GM23248 (cell line): ENCODE measurements at regions not wholly inside any gene's neighbourhood (a gene's known extent, or its start where the extent isn't known, plus 50 kb on each side); places are given as distances from the start of the nearest gene placed in this dataset.

Source experiments
- DNase-seq: peaks from one replicate; pipeline ENCODE4 v3.0.0-alpha.2; 2015
- H2AFZ ChIP-seq: fragments of 200-600 bp; sonication (generic); 2 replicates; pipeline ENCODE4 v1.6.1; 2016; ENCODE audit warnings: antibody characterized with exemption
- H3F3A ChIP-seq: fragments of 200-600 bp; sonication (generic); 2 replicates; pipeline ENCODE4 v1.6.1; 2016; ENCODE audit warnings: mild to moderate bottlenecking, antibody characterized with exemption, mixed run types; ENCODE audit not compliant: insufficient read depth
- H3K27ac ChIP-seq: fragments of 200-600 bp; sonication (generic); 2 replicates; pipeline ENCODE4 v1.5.1; 2016; ENCODE audit warnings: mild to moderate bottlenecking
- H3K27me3 ChIP-seq: fragments of 200-600 bp; sonication (generic); replicated peaks from 2 replicates; pipeline ENCODE4 v1.6.1; 2016; ENCODE audit warnings: mild to moderate bottlenecking; ENCODE audit not compliant: insufficient read depth
- H3K36me3 ChIP-seq: fragments of 200-600 bp; sonication (generic); 2 replicates; pipeline ENCODE4 v1.6.1; 2016; ENCODE audit warnings: low read depth, mild to moderate bottlenecking
- H3K4me1 ChIP-seq: fragments of 200-600 bp; sonication (generic); 2 replicates; pipeline ENCODE4 v1.6.1; 2016; ENCODE audit warnings: mild to moderate bottlenecking; ENCODE audit not compliant: insufficient read depth
- H3K4me2 ChIP-seq: fragments of 200-600 bp; sonication (generic); one replicate; pipeline ENCODE4 v1.6.1; 2016; ENCODE audit warnings: mild to moderate bottlenecking; ENCODE audit not compliant: unreplicated experiment
- H3K4me3 ChIP-seq: fragments of 200-600 bp; sonication (generic); 2 replicates; pipeline ENCODE4 v1.5.1; 2016; ENCODE audit warnings: mild to moderate bottlenecking
- H3K79me2 ChIP-seq: fragments of 200-600 bp; sonication (generic); 2 replicates; pipeline ENCODE4 v1.6.1; 2016; ENCODE audit warnings: mild to moderate bottlenecking; ENCODE audit not compliant: insufficient read depth
- H3K9ac ChIP-seq: fragments of 200-600 bp; sonication (generic); 2 replicates; pipeline ENCODE4 v1.6.1; 2016; ENCODE audit warnings: mild to moderate bottlenecking
- H3K9me2 ChIP-seq: fragments of 200-600 bp; sonication (generic); 2 replicates; pipeline ENCODE4 v1.6.1; 2016; ENCODE audit warnings: mixed run types, mild to moderate bottlenecking, moderate library complexity; ENCODE audit not compliant: insufficient read depth
- H3K9me3 ChIP-seq: fragments of 200-600 bp; sonication (generic); one replicate; pipeline ENCODE4 v1.6.1; 2017; ENCODE audit warnings: low read depth
- H4K20me1 ChIP-seq: fragments of 200-600 bp; sonication (generic); 2 replicates; pipeline ENCODE4 v1.6.0; 2016; ENCODE audit not compliant: insufficient read depth
- EZH2 ChIP-seq: fragments of 200-600 bp; sonication (generic); IDR thresholded peaks from 2 replicates; pipeline ENCODE4 v1.6.1; 2018; ENCODE audit warnings: antibody characterized with exemption, mild to moderate bottlenecking; ENCODE audit not compliant: insufficient read depth, poor library complexity, severe bottlenecking
- EZH2phosphoT487 ChIP-seq: fragments of 200-600 bp; sonication (generic); IDR thresholded peaks from 2 replicates; pipeline ENCODE4 v1.6.1; 2018; ENCODE audit warnings: antibody characterized with exemption, moderate library complexity, mild to moderate bottlenecking, low read depth; ENCODE audit not compliant: insufficient read depth
- WGBS, 2 experiments: methylation state at CpG; one replicate each; pipeline ENCODE4 v1.1.6; 2015 to 2017; ENCODE audit warnings: low lambda C conversion rate in 2 of 2, low coverage in 1 of 2; ENCODE audit errors: missing lambda C conversion rate in 2 of 2; 5-methylcytosine and 5-hydroxymethylcytosine counted together
- in situ Hi-C: fragments of 300-500 bp; cut with MboI; formaldehyde crosslinking; loops from 2 replicates; pipeline ENCODE4 v1.15.0; 2020

DNA sequence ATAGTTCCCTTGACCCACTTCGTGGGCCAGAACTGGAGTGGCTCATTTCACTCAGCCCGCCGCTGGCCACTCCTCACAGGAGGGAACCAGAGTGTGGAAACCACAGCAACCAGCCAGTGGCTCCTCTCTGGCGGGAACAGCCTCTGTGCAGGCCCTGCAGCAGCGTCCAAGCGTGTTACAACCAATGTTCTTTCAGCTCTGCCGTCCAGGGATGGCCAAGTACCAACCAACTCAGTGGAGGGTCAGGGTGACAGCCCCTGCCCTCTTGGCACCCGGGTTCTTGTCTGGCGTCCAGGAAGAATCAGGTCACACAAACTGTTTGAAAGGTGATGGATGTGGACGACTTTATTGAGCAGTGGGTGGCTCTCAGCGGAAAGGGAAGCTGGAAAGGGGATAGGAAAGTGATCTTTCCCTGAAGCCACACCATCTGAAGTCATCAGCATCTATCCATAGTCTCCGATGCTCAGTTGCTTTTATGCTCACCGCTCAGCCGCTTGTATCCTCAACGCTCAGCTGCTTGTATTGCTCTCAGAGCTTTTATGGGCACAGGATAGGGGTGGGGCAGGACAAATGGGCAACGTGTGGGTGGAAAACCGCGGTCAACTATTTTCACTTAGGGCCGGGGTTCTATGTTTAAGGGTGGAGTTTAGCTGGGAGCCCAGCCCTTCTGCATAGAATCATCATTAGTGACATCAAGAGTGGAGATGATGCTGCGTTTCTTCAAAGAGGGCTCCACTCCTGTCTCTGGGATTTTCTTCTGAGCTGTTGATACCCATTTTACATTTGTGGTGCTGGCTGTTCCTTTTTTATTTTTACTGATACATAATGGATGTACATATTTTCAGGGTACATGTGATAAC lies 250.2 kb downstream of the RRAGC start:
- in situ Hi-C loops, result no loop called here

DNA sequence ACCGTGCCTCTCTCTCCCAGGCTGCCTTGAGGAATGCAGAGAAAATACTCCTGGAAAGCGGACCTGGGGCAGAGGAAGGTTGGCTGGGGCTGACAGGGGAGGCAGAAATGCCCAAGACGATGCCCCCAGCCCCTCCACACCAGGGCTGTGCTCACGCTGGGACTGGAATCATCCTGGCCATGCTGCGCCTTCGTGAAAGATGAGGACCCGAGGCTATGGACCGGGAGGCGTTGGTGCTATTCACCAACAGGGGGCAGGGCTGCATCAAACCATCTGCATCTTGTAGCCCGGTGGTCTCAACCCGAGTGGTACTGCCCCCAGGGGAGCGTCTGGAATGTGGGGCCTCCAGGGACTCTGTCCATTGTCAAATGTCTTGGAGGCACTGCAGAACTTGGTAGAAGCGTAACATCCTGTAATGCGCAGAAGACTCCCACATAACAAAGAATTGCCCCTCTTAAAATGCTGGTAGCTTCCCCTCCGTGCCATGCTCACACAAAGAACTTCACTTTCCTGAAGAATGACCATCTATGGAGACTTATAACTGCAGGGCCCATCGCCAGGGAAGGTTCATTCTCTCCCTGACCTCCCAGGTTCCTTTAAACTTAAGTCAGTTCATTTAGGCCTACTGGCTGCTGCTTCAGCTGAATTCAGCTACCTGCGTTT lies 251.2 kb downstream of the RRAGC start:
- Histone ChIP-seq H3K27ac (no peak overlapping the region), H3K79me2 (no peaks in the 10 kb centered on the region), H3K9ac (no peak overlapping the region), H3K27me3 (peaks cover 4% of the 10 kb centered on the region), H3K36me3 (no peaks in the 10 kb centered on the region), H3F3A (no peaks in the 10 kb centered on the region), H3K9me2 (no peaks in the 10 kb centered on the region), H2AFZ (no peak overlapping the region), H3K4me3 (no peak overlapping the region), H3K4me2 (no peak overlapping the region), H3K4me1 (no peaks in the 10 kb centered on the region), H4K20me1 (no peaks in the 10 kb centered on the region), H3K9me3 (no peaks in the 10 kb centered on the region)
- in situ Hi-C loops, result no loop called here
- DNase-seq, result peak; percentile 22
- TF ChIP-seq EZH2phosphoT487 (no peak), EZH2 (no peak)
- 7 to 10% methylated on average over 15 to 17 of the region's 17 CpGs for WGBS, 2 experiments

More for the DNA sequence above, 250.2 kb downstream of the RRAGC start:
- H3K27ac ChIP-seq, result no peak overlapping the region
- H3K9me2 ChIP-seq, result no peaks in the 10 kb centered on the region
- TF ChIP-seq EZH2 (no peak), EZH2phosphoT487 (no peak)
- no peaks in the 10 kb centered on the region for H4K20me1 ChIP-seq
- H3K4me3 ChIP-seq, result no peak overlapping the region
- no peak for DNase-seq
- H3K9me3 ChIP-seq, result no peaks in the 10 kb centered on the region
- H3K4me1 ChIP-seq, result no peaks in the 10 kb centered on the region
- H3K27me3 ChIP-seq, result peaks cover 4% of the 10 kb centered on the region
- no peaks in the 10 kb centered on the region for H3K79me2 ChIP-seq
- no peak overlapping the region for H2AFZ ChIP-seq
- no peaks in the 10 kb centered on the region for H3K36me3 ChIP-seq
- no peak overlapping the region for H3K4me2 ChIP-seq
- 35 to 37% methylated on average over 20 of the region's 20 CpGs for WGBS, 2 experiments
- no peak overlapping the region for H3K9ac ChIP-seq
- H3F3A ChIP-seq, result no peaks in the 10 kb centered on the region

DNA sequence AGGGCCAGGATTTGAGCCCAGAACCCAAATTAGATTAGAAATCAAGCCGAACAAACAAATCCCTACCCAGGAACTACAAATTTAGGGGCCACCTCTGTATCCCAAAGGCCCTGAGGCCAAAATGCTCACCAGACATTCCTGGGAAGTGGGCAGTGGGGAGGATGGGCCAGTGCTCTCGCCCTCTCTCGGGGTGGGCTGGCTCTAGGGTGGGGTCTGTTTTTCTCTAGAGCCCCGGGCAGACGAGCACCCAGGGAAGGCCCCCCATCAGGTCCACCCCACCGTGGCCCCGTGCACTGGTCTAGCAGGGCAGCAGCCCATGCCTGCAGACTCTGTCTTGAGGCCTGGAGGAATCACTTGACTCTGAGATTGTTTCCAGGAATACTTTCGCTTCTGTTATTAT lies 252.0 kb downstream of the RRAGC start:
- WGBS, 2 experiments, result 10 to 16% methylated on average over 7 to 8 of the region's 8 CpGs

DNA sequence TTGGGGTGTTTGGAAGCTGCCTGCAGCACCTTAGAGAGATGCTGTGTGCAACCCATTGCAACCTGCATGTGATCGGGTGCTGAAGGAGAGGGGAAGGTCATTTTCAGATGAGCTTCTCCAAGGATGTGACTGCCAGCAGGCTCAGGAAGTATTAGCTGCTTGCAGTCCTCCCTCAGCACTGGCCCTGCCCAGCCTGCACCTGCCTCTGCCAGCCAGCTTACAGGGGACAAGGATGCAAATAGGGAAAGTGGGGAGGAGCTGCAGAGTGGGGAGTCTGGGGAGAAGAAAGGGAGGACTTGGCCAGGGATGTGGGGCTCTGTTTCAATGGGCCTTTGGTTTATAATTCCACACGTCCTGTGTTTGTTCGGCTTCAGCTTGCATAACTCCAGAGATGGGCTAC lies 254.5 kb downstream of the RRAGC start:
- no peak for TF ChIP-seq EZH2phosphoT487
- TF ChIP-seq EZH2, result no peak
- WGBS, 2 experiments, result 26 to 38% methylated on average over 3 of the region's 3 CpGs
- no peak for DNase-seq
- Histone ChIP-seq H3K4me3 (no peak overlapping the region), H3K9me3 (no peaks in the 10 kb centered on the region), H2AFZ (no peak overlapping the region), H3K4me2 (no peak overlapping the region), H3K4me1 (no peaks in the 10 kb centered on the region), H4K20me1 (no peaks in the 10 kb centered on the region), H3K27me3 (peaks cover 4% of the 10 kb centered on the region), H3K79me2 (no peaks in the 10 kb centered on the region), H3K36me3 (no peaks in the 10 kb centered on the region), H3F3A (no peaks in the 10 kb centered on the region), H3K9me2 (no peaks in the 10 kb centered on the region), H3K9ac (no peak overlapping the region), H3K27ac (no peak overlapping the region)
- in situ Hi-C loops, result no loop called here

More for the DNA sequence above, 252.0 kb downstream of the RRAGC start:
- Histone ChIP-seq H3F3A (no peaks in the 10 kb centered on the region), H3K79me2 (no peaks in the 10 kb centered on the region), H3K4me1 (no peaks in the 10 kb centered on the region), H3K4me3 (no peak overlapping the region), H3K36me3 (no peaks in the 10 kb centered on the region), H2AFZ (no peak overlapping the region), H3K27ac (no peak overlapping the region), H4K20me1 (no peaks in the 10 kb centered on the region), H3K4me2 (no peak overlapping the region), H3K9ac (no peak overlapping the region), H3K9me3 (no peaks in the 10 kb centered on the region), H3K9me2 (no peaks in the 10 kb centered on the region), H3K27me3 (peaks cover 4% of the 10 kb centered on the region)
- in situ Hi-C loops, result no loop called here
- no peak for DNase-seq
- TF ChIP-seq EZH2, result no peak
- TF ChIP-seq EZH2phosphoT487, result no peak
